Suprapubic skin (tissue), 3 donors: ENCODE measurements at regions not wholly inside any gene's neighbourhood (a gene's known extent, or its start where the extent isn't known, plus 50 kb on each side); places are given as distances from the start of the nearest gene placed in this dataset.

ENCODE experiments used
- CTCF ChIP-seq, 2 donors: fragments of 200-600 bp in 1 of 2; fragments of 450-650 bp in 1 of 2; sonication (generic) in 1 of 2; IDR thresholded peaks; one replicate each; pipeline ENCODE4 v1.5.1; 2016 to 2019; ENCODE audit warnings: antibody characterized with exemption in 2 of 2, mild to moderate bottlenecking in 1 of 2, moderate library complexity in 1 of 2
- POLR2AphosphoS5 ChIP-seq, 3 donors: sonication (generic); formaldehyde crosslinking; IDR thresholded peaks; one replicate each; pipeline ENCODE4 v1.6.1; 2017; ENCODE audit warnings: antibody characterized with exemption in 3 of 3

- TF ChIP-seq CTCF (IDR thresholded peaks at IDR 0.05) (no peak), POLR2AphosphoS5 (IDR thresholded peaks at IDR 0.05) (no peak)
Observed at GRCh38 chr16:86964796-86965241, 352.4 kb downstream of the C16orf95 start.
